Parathyroid adenoma (tissue), 2 donors: ENCODE measurements at regions not wholly inside any gene's neighbourhood (a gene's known extent, or its start where the extent isn't known, plus 50 kb on each side); places are given as distances from the start of the nearest gene placed in this dataset.
"Not testable (repeated sequence)": the region's sequence is repeated elsewhere in the genome, so short reads cannot be mapped to it uniquely, and the experiment has no call there.

ENCODE experiments used
- H2AFZ ChIP-seq: fragments of 300-600 bp; sonication (generic); one replicate; pipeline ENCODE4 v1.7.0; 2017; ENCODE audit warnings: antibody characterized with exemption, mild to moderate bottlenecking
- H3K27ac ChIP-seq: fragments of 300-600 bp; sonication (generic); one replicate; pipeline ENCODE4 v1.7.0; 2017
- H3K27me3 ChIP-seq: fragments of 300-600 bp; sonication (generic); one replicate; pipeline ENCODE4 v1.7.0; 2017; ENCODE audit warnings: low read length; ENCODE audit not compliant: control insufficient read depth, insufficient read depth
- H3K36me3 ChIP-seq: fragments of 300-600 bp; sonication (generic); one replicate; pipeline ENCODE4 v1.7.0; 2017; ENCODE audit warnings: low read length; ENCODE audit not compliant: control insufficient read depth, insufficient read depth
- H3K4me1 ChIP-seq: fragments of 300-600 bp; sonication (generic); one replicate; pipeline ENCODE4 v1.7.0; 2017; ENCODE audit warnings: control low read depth
- H3K4me2 ChIP-seq: fragments of 300-600 bp; sonication (generic); one replicate; pipeline ENCODE4 v1.7.0; 2017; ENCODE audit warnings: low read length
- H3K4me3 ChIP-seq: fragments of 300-600 bp; sonication (generic); one replicate; pipeline ENCODE4 v1.7.0; 2017; ENCODE audit warnings: low read depth, low read length
- H3K79me2 ChIP-seq: fragments of 300-600 bp; sonication (generic); one replicate; pipeline ENCODE4 v1.7.0; 2017; ENCODE audit warnings: control low read depth
- H3K9ac ChIP-seq: fragments of 300-600 bp; sonication (generic); one replicate; pipeline ENCODE4 v1.7.0; 2017; ENCODE audit warnings: mild to moderate bottlenecking
- H3K9me3 ChIP-seq: fragments of 300-600 bp; sonication (generic); one replicate; pipeline ENCODE4 v1.7.0; 2017; ENCODE audit warnings: low read length; ENCODE audit not compliant: control insufficient read depth
- TF ChIP-seq, protein P1 (sequence below): fragments of 300-600 bp; sonication (generic); IDR thresholded peaks from one replicate; pipeline ENCODE4 v1.7.0; 2017; ENCODE audit warnings: antibody characterized with exemption, mild to moderate bottlenecking
- donor health status: primary hyperparathyroidism.

DNA sequence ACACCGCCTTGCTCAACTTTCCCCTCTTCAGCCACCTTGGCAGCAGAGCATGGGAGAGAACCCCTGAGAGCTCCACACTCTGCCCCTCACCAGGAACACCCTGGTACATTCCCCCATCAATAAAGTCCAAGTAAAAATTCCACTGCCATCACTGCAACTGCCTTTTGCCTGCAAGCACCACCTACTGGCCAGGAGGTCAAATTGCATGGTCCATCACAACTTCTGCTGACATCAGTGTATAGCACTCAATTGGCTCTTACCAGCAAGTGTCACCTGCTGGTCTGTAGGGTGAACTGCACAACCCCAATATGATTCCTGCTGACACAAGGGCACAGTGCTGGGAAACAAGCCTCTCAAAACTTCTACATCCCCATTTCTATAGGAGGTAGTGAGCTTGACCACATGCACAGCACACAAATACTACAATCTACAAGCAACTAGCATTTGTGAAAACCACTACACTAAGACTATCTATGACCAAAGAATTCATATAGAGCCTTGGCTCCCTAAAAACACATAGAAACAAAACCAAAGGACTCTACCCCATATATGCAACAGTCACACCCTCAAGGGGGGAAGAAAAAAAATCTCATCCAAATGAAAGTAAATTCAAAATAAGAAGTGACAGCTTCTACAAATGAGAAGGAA, 69.2 kb downstream of the FASLG start:
- TF ChIP-seq, protein P1, sequence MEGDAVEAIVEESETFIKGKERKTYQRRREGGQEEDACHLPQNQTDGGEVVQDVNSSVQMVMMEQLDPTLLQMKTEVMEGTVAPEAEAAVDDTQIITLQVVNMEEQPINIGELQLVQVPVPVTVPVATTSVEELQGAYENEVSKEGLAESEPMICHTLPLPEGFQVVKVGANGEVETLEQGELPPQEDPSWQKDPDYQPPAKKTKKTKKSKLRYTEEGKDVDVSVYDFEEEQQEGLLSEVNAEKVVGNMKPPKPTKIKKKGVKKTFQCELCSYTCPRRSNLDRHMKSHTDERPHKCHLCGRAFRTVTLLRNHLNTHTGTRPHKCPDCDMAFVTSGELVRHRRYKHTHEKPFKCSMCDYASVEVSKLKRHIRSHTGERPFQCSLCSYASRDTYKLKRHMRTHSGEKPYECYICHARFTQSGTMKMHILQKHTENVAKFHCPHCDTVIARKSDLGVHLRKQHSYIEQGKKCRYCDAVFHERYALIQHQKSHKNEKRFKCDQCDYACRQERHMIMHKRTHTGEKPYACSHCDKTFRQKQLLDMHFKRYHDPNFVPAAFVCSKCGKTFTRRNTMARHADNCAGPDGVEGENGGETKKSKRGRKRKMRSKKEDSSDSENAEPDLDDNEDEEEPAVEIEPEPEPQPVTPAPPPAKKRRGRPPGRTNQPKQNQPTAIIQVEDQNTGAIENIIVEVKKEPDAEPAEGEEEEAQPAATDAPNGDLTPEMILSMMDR: no peak
- Histone ChIP-seq H3K27ac (no peak overlapping the region), H3K9ac (no peak overlapping the region), H3K9me3 (no peaks in the 10 kb centered on the region), H2AFZ (no peak overlapping the region), H3K27me3 (no peaks in the 10 kb centered on the region), H3K4me1 (no peaks in the 10 kb centered on the region), H3K4me3 (no peak overlapping the region), H3K4me2 (no peak overlapping the region), H3K36me3 (no peaks in the 10 kb centered on the region), H3K79me2 (no peaks in the 10 kb centered on the region)

DNA sequence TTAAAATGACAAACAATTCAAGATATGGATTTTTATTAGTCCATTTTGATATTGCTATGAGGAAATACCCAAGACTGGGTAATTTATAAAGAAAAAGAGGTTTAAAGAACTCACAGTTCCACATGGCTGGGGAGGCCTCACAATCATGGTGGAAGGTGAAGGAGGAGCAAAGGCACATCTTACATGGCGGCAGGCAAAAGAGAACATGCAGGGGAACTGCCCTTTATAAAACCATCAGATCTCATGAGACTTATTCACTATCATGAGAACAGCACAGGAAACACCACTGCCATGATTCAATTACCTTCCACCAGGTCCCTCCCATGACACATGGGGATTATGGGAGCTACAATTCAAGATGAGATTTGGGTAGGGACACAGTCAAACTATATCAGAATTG, 69.8 kb downstream of the FASLG start:
- not testable (repeated sequence) for H3K79me2 ChIP-seq, H3K4me2 ChIP-seq, H3K4me1 ChIP-seq, H3K9ac ChIP-seq, H3K36me3 ChIP-seq, H3K9me3 ChIP-seq, H3K27me3 ChIP-seq, H3K4me3 ChIP-seq, H3K27ac ChIP-seq, H2AFZ ChIP-seq

DNA sequence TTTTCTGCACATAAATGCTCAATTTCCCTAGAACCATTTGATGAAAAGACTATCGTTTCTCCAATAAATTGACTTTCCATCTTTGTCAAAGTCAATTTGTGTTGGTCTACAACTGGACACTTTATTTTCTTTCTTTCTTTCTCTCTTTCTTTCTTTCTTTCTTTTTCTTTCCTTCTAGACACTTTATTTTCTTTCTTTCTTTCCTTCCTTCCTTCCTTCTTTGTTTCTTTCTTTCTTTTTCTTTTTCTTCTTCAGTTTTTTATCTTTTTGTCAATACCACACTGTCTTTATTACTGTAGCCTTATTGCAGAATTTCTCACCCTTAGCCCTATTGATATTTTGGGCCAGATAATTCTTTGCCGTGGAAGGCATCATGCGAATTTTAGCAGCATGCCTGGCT, 73.5 kb downstream of the FASLG start:
- no peaks in the 10 kb centered on the region for H3K36me3 ChIP-seq
- TF ChIP-seq, protein P1: no peak
- no peak overlapping the region for H3K27ac ChIP-seq
- no peak overlapping the region for H3K4me2 ChIP-seq
- H3K4me1 ChIP-seq: no peaks in the 10 kb centered on the region
- no peak overlapping the region for H3K9ac ChIP-seq
- H3K4me3 ChIP-seq: no peak overlapping the region
- H3K27me3 ChIP-seq: no peaks in the 10 kb centered on the region
- no peaks in the 10 kb centered on the region for H3K79me2 ChIP-seq
- no peaks in the 10 kb centered on the region for H3K9me3 ChIP-seq
- no peak overlapping the region for H2AFZ ChIP-seq

DNA sequence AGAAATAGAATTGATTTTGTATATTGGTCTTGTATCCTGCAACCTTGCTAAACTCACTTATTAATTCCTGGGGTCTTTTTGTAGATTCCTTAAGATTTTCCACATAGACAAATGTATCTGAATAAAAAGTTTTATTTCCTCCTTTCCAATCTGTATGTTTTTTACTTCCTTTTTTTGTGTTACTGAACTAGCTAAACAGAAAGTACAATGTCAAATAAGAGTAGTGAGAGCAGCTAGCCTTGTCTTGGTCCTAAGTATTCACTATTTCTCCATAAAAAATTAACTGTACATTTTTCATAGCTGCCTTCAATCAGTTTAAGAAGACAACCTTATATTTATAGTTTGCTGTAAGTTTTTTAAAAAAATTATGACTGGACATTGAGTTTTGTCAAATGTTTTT, 74.9 kb downstream of the FASLG start:
- H3K4me1 ChIP-seq: no peaks in the 10 kb centered on the region
- H3K27ac ChIP-seq: no peak overlapping the region
- no peaks in the 10 kb centered on the region for H3K9me3 ChIP-seq
- TF ChIP-seq, protein P1: no peak
- H3K27me3 ChIP-seq: no peaks in the 10 kb centered on the region
- H3K4me3 ChIP-seq: no peak overlapping the region
- no peak overlapping the region for H2AFZ ChIP-seq
- no peak overlapping the region for H3K4me2 ChIP-seq
- no peak overlapping the region for H3K9ac ChIP-seq
- no peaks in the 10 kb centered on the region for H3K79me2 ChIP-seq
- no peaks in the 10 kb centered on the region for H3K36me3 ChIP-seq

DNA sequence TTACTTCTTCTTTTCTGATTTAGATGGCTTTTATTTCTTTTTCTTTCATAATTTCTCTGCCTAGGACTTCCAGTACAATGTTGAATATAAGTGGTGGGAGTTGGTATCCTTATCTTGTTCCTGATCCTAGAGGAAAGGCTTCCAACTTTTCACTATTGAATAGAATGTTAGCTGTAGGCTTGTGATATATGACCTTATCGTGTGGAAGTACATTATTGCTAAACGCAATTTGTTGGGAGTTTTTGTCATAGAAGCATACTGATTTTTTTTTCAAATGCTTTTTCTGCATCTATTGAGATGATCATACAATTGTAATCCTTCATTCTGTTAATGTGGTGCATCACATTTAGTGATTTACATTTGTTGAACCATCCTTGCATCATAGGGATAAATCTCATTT, 79.5 kb downstream of the FASLG start:
- H2AFZ ChIP-seq: no peak overlapping the region
- H3K4me2 ChIP-seq: no peak overlapping the region
- no peak overlapping the region for H3K4me3 ChIP-seq
- no peaks in the 10 kb centered on the region for H3K4me1 ChIP-seq
- H3K27ac ChIP-seq: no peak overlapping the region
- no peaks in the 10 kb centered on the region for H3K27me3 ChIP-seq
- H3K9me3 ChIP-seq: no peaks in the 10 kb centered on the region
- TF ChIP-seq, protein P1: no peak
- H3K36me3 ChIP-seq: no peaks in the 10 kb centered on the region
- no peak overlapping the region for H3K9ac ChIP-seq
- no peaks in the 10 kb centered on the region for H3K79me2 ChIP-seq
